ENCODE measurements at regions not wholly inside any gene's neighbourhood (a gene's known extent, or its start where the extent isn't known, plus 50 kb on each side); places are given as distances from the start of the nearest gene placed in this dataset.
"Not testable (repeated sequence)": the region's sequence is repeated elsewhere in the genome, so short reads cannot be mapped to it uniquely, and the experiment has no call there.

GRCh38 chr5:25579111-25579510, 934.3 kb upstream of the CDH10 start:
- ATAC-seq, result no peak

DNA sequence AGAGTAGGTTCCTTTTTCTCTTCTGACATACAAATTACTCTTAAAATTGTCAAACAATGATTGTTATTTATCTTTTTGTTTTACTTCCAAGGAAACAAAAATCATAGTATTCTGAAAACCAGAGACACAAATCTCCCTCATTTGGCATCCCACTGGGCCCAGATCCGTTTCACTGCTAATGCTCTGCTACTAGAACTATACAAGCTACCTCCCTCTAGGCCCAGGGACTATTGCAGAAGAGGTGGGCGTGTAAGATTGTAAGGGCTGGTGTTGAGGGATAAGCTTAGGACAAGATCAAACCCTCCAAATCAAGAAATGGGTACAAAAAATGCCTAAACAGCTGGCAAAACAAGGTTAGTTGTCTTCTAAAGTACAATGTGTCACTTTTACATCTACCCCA, 928.9 kb upstream of the CDH10 start:
- intact Hi-C loops (cut with DNase I), result no loop called here
- DNase-seq (no peak), ATAC-seq (no peak)

More at GRCh38 chr5:25579111-25579510, 934.3 kb upstream of the CDH10 start:
- no peak for DNase-seq
- intact Hi-C loops (cut with DNase I), result no loop called here

GRCh38 chr5:25570067-25570583, 925.3 kb upstream of the CDH10 start:
- ATAC-seq (no peak), DNase-seq (no peak)
- intact Hi-C loops (cut with DNase I), result no loop called here

GRCh38 chr5:25568989-25569625, 924.3 kb upstream of the CDH10 start:
- ATAC-seq (no peak), DNase-seq (no peak)
- intact Hi-C loops (cut with DNase I), result no loop called here

- intact Hi-C loops (cut with DNase I), result no loop called here
- DNase-seq, result no peak
- no peak for ATAC-seq
These were observed 923.5 kb upstream of the CDH10 start for GRCh38 chr5:25568294-25568693.

DNA sequence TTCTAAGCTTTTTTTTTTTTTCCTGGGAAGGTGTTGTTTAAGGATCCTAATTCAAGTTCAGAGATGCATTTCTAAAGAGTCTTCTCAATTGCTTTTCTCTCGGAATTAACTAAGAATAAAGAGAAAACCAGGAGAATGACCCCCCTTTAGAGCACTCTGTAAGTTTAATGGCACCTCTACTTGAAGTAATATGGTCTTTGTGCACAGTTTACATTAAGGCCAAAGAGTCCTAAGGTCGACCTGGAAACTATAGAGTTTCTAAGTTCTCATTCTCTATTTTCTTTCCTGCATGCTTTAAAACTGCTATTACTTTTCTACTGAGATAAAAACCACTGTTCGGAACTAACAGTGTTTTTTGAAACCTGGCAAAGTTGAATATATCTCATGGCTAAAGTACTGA, 923.1 kb upstream of the CDH10 start:
- ATAC-seq, result no peak
- DNase-seq, result no peak
- intact Hi-C loops (cut with DNase I), result no loop called here

GRCh38 chr5:25562656-25563055, 917.9 kb upstream of the CDH10 start:
- no peak for DNase-seq
- intact Hi-C loops (cut with DNase I), result no loop called here
- ATAC-seq, result no peak

GRCh38 chr5:25554077-25554476, 909.3 kb upstream of the CDH10 start:
- no peak for DNase-seq
- no peak for ATAC-seq
- intact Hi-C loops (cut with DNase I), result no loop called here

DNA sequence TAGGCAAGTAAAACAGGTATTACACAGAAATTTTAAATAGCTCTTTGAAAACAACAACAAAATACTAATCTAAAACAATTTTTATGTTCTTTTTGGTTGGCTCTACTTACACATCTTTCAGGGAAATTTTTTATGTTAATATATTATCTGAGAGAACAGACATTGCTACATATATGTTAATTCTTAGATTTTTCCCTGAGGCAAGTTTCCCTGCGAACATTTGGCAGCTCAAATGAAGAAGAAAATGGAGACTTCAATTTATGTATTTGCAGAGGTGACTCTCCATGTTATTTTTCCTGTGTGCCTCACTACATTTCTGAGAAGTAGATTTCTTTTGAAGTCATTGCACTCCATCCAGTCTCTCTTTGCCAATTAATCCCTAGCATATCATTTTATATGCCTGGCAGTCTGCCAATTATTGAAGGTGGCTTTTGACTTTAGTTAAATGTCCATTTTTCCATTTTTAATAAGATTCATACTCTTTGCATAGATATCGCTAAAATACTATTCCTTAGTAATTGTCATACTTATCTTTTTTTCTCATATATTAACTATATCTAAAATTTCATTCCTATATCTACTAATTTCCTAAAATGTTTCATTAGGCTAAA, 908.2 kb upstream of the CDH10 start:
- no peak for DNase-seq
- no peak for ATAC-seq
- intact Hi-C loops (cut with DNase I), result no loop called here

DNA sequence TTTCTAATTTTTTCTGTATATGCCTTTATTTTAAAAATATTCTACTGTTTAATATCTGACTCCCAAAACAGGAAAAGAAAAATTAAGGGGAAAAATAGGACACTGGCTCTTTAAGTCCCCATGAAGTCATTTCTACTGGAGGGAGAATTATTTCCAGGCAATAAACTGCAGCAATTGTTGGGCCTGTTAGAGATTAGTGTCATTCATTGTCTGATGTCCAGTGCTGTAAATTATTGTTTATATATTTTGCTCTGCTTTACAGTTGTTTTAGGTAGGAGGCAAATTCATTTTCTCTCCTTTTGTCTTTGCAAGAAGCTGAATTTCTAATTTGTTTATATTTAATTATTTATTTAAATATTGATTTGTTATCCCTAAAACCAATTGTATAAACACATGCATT, 906.0 kb upstream of the CDH10 start:
- DNase-seq, result no peak
- intact Hi-C loops (cut with DNase I), result no loop called here
- no peak for ATAC-seq

GRCh38 chr5:25544652-25545249, 900.0 kb upstream of the CDH10 start:
- ATAC-seq, result no peak
- intact Hi-C loops (cut with DNase I), result no loop called here
- DNase-seq, result no peak

- DNase-seq (no peak), ATAC-seq (no peak)
- intact Hi-C loops (cut with DNase I), result no loop called here
These were observed 895.9 kb upstream of the CDH10 start for GRCh38 chr5:25540628-25541027.

- no peak for ATAC-seq
- DNase-seq, result no peak
- intact Hi-C loops (cut with DNase I), result no loop called here
These were observed 894.8 kb upstream of the CDH10 start for GRCh38 chr5:25539536-25539935.

DNA sequence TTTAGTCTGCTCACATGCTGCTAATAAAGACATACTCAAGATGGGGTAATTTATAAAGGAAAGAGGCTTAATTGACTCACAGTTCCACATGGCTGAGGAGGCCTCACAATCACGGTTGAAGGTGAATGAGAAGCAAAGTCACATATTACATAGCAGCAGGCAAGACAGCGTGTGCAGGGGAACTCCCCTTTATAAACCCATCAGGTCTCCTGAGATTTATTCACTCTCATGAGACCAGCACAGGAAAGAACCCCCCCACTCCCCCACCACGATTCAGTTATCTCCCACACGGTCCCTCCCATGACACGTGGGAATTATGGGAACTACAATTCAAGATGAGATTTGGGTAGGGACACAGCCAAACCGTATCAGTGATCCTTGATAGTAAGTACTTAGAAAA, 891.7 kb upstream of the CDH10 start:
- intact Hi-C loops (cut with DNase I); DNase-seq; ATAC-seq: not testable (repeated sequence)

GRCh38 chr5:25516141-25516540, 871.4 kb upstream of the CDH10 start:
- no peak for ATAC-seq
- intact Hi-C loops (cut with DNase I), result no loop called here
- DNase-seq, result no peak

GRCh38 chr5:25515525-25515924, 870.7 kb upstream of the CDH10 start:
- no peak for DNase-seq
- no peak for ATAC-seq
- intact Hi-C loops (cut with DNase I), result no loop called here

DNA sequence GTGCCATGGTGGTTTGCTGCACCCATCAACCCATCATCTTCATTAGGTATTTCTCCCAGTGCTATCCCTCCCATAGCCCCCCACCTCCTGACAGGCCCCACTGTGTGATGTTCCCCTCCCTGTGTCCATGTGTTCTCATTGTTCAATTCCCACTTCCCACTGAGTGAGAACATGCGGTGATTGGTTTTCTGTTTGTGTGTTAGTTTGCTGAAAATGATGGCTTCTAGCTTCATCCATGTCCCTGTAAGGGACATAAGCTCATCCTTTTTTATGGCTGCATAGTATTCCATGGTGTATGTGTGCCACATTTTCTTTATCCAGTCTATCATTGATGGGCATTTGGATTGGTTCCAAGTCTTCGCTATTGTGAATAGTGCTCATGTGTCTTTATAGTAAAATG, 865.9 kb upstream of the CDH10 start:
- DNase-seq; ATAC-seq; intact Hi-C loops (cut with DNase I): not testable (repeated sequence)

DNA sequence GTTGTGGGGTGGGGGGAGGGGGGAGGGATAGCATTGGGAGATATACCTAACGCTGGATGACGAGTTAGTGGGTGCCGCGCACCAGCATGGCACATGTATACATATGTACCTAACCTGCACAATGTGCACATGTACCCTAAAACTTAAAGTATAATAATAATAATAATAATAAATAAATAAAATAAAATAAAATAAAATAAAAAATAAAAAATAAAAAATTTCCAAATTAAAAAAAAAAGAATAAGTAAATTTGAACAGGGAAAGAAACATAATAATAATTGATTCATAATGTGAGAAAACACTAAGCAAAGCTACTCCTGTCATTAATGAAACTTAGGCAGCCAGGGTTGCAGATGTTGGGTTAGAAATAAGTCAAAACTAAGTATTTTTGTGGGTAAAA, 863.2 kb upstream of the CDH10 start:
- intact Hi-C loops (cut with DNase I); ATAC-seq; DNase-seq: not testable (repeated sequence)

- DNase-seq (no peak), ATAC-seq (no peak)
- intact Hi-C loops (cut with DNase I), result no loop called here
These were observed 855.9 kb upstream of the CDH10 start for GRCh38 chr5:25500635-25501034.

DNA sequence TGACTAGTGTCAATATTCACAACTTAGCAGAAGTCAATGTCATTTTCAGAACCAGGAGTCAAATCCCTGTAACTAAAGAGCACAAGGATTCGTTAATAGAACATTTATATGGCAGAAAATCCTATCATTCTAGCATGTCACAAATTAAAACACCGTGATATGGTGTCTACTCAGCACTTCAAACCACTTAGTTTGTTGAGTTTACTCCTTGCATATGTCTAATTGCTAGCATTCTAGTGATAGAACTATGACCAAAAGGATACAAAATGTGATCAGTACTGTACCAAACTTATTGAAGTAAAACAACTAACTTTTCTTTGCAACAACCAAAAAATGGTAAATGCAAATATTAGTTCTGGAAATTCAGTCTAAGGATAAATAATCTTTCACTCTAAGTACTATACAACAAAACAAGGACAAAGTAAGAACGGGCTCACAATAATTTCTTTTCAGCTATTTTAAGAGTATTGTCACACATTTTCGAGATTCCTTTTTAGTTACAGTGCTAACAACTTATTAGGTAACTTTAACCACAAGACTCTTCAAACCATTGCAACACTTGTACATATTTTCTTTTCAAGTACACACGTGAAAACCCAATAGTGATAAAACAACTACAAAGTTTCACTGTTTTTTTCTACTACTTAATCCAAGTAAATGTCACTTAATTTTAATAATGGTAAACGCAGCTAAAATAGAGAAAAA, 845.2 kb upstream of the CDH10 start:
- intact Hi-C loops (cut with DNase I), result no loop called here
- DNase-seq (no peak), ATAC-seq (no peak)
